GM18861 (cell line): ENCODE measurements at regions not wholly inside any gene's neighbourhood (a gene's known extent, or its start where the extent isn't known, plus 50 kb on each side); places are given as distances from the start of the nearest gene placed in this dataset.

ENCODE experiments used
- ATAC-seq: cut with Tn5 transposase; IDR thresholded peaks from one replicate; pipeline ENCODE4 v1.9.1; 2021; ENCODE audit not compliant: unreplicated experiment

- ATAC-seq = no peak
Measured at GRCh38 chr4:3818371-3818770, 52.2 kb downstream of the ADRA2C start.

GRCh38 chr4:3819210-3819919 lies 53.2 kb downstream of the ADRA2C start:
- no peak for ATAC-seq

GRCh38 chr4:3820016-3820805 lies 54.0 kb downstream of the ADRA2C start:
- no peak for ATAC-seq

GRCh38 chr4:3820806-3821579 lies 54.8 kb downstream of the ADRA2C start:
- ATAC-seq = no peak

- ATAC-seq = no peak
Measured at GRCh38 chr4:3821580-3822229, 55.5 kb downstream of the ADRA2C start.

- ATAC-seq = no peak
Measured at GRCh38 chr4:3822230-3822947, 56.2 kb downstream of the ADRA2C start.

- no peak for ATAC-seq
Measured at GRCh38 chr4:3823496-3824341, 57.5 kb downstream of the ADRA2C start.

GRCh38 chr4:3824521-3825270 lies 58.5 kb downstream of the ADRA2C start:
- ATAC-seq = no peak

- ATAC-seq = no peak
Measured at GRCh38 chr4:3825530-3825929, 59.3 kb downstream of the ADRA2C start.

GRCh38 chr4:3826247-3827172 lies 60.3 kb downstream of the ADRA2C start:
- no peak for ATAC-seq

GRCh38 chr4:3827616-3828492 lies 61.7 kb downstream of the ADRA2C start:
- no peak for ATAC-seq

GRCh38 chr4:3828546-3828945 lies 62.4 kb downstream of the ADRA2C start:
- ATAC-seq = no peak

GRCh38 chr4:3829211-3829955 lies 63.2 kb downstream of the ADRA2C start:
- no peak for ATAC-seq

GRCh38 chr4:3829956-3830773 lies 64.0 kb downstream of the ADRA2C start:
- ATAC-seq = no peak

GRCh38 chr4:3830774-3831528 lies 64.8 kb downstream of the ADRA2C start:
- ATAC-seq = no peak
